Sigmoid colon (tissue), 4 donors: ENCODE measurements at regions not wholly inside any gene's neighbourhood (a gene's known extent, or its start where the extent isn't known, plus 50 kb on each side); places are given as distances from the start of the nearest gene placed in this dataset.

Source experiments
- POLR2A ChIP-seq, 2 donors: fragments of 450-650 bp; IDR thresholded peaks; one replicate each; pipeline ENCODE4 v1.6.1; 2016; ENCODE audit warnings: antibody characterized with exemption in 2 of 2, mild to moderate bottlenecking in 2 of 2, moderate library complexity in 2 of 2
- POLR2AphosphoS5 ChIP-seq, 4 donors: sonication (generic); formaldehyde crosslinking; IDR thresholded peaks; one replicate each; pipeline ENCODE4 v1.6.1; 2017; ENCODE audit warnings: antibody characterized with exemption in 4 of 4
- TF ChIP-seq, protein P1 (sequence below), 4 experiments: fragments of 450-650 bp in 3 of 4; fragments of 200-600 bp in 1 of 4; IDR thresholded peaks; one replicate each; pipeline ENCODE4 v1.5.1; 2016 to 2019; ENCODE audit warnings: antibody characterized with exemption in 4 of 4, mild to moderate bottlenecking in 3 of 4, moderate library complexity in 2 of 4

DNA sequence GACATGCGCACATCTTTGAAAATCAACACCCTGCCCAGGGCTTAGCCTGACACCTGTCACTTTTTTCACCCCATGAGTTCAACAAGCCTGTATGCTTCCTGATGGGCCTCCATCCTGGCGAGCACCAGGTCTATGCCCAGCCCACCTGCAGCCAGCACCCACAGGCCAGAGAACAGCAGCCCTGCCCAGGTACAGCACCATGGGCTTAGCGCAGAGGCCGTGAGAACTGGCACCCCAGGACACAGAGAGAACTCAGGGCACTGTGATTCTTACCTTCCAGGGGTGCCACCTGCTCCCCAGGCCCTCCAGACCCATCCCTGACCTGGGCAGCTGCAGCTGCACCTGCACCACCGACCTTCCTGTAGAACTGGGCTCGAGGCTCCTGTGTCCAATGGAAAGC is 536.6 kb downstream of the TCERG1L start:
- TF ChIP-seq, protein P1, sequence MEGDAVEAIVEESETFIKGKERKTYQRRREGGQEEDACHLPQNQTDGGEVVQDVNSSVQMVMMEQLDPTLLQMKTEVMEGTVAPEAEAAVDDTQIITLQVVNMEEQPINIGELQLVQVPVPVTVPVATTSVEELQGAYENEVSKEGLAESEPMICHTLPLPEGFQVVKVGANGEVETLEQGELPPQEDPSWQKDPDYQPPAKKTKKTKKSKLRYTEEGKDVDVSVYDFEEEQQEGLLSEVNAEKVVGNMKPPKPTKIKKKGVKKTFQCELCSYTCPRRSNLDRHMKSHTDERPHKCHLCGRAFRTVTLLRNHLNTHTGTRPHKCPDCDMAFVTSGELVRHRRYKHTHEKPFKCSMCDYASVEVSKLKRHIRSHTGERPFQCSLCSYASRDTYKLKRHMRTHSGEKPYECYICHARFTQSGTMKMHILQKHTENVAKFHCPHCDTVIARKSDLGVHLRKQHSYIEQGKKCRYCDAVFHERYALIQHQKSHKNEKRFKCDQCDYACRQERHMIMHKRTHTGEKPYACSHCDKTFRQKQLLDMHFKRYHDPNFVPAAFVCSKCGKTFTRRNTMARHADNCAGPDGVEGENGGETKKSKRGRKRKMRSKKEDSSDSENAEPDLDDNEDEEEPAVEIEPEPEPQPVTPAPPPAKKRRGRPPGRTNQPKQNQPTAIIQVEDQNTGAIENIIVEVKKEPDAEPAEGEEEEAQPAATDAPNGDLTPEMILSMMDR (IDR thresholded peaks at IDR 0.05): no peak
- TF ChIP-seq POLR2A (IDR thresholded peaks at IDR 0.05) (no peak), POLR2AphosphoS5 (IDR thresholded peaks at IDR 0.05) (no peak)
